ENCODE measurements at regions not wholly inside any gene's neighbourhood (a gene's known extent, or its start where the extent isn't known, plus 50 kb on each side); places are given as distances from the start of the nearest gene placed in this dataset.

GRCh38 chr13:84812789-84813188 is 930.5 kb upstream of the SLITRK1 start:
- Mint-ChIP-seq H3K36me3 (ENCODE audit: low read depth, unreplicated experiment) (no peaks in the 10 kb centered on the region), H3K4me1 (ENCODE audit: low read depth, unreplicated experiment) (peaks cover 7% of the 10 kb centered on the region), H3K27me3 (ENCODE audit: low read depth, unreplicated experiment) (no peaks in the 10 kb centered on the region), H3K27ac (ENCODE audit: unreplicated experiment) (no peak overlapping the region), H3K9me3 (ENCODE audit: unreplicated experiment) (no peaks in the 10 kb centered on the region), H3K4me3 (ENCODE audit: unreplicated experiment) (no peak overlapping the region)
- Histone ChIP-seq H3K4me2 (ENCODE audit: low read length) (no peak overlapping the region), H2AFZ (ENCODE audit: low read depth, low read length) (no peak overlapping the region), H3K27ac (ENCODE audit: low read depth, low read length) (no peak overlapping the region), H3K9ac (ENCODE audit: low read length) (no peak overlapping the region), H3K4me3 (ENCODE audit: insufficient read depth, low read depth, low read length) (no peak overlapping the region), H4K20me1 (ENCODE audit: insufficient read depth, low read length) (no peaks in the 10 kb centered on the region), H3K79me2 (ENCODE audit: insufficient read depth, low read length) (no peaks in the 10 kb centered on the region), H3K4me1 (ENCODE audit: insufficient read depth, low read length) (no peaks in the 10 kb centered on the region), H3K36me3 (ENCODE audit: insufficient read depth, low read length) (no peaks in the 10 kb centered on the region), H3K9me3 (ENCODE audit: insufficient read depth, low read depth, low read length) (no peaks in the 10 kb centered on the region), H3K27me3 (ENCODE audit: insufficient read depth, low read length) (no peaks in the 10 kb centered on the region)
- DNase-seq (ENCODE audit: low read depth) (no peak), FAIRE-seq (no peak)
- no peak for TF ChIP-seq CTCF (IDR thresholded peaks at IDR 0.05; ENCODE audit: insufficient read depth, low read depth, low read length)
- no peak for TF ChIP-seq EZH2 (IDR thresholded peaks at IDR 0.05; ENCODE audit: insufficient read depth, low read length)

GRCh38 chr13:84812078-84812477 is 929.8 kb upstream of the SLITRK1 start:
- no peak for TF ChIP-seq EZH2 (IDR thresholded peaks at IDR 0.05; ENCODE audit: insufficient read depth, low read length)
- TF ChIP-seq CTCF (IDR thresholded peaks at IDR 0.05; ENCODE audit: insufficient read depth, low read depth, low read length), result no peak
- Histone ChIP-seq H3K4me1 (ENCODE audit: insufficient read depth, low read length) (no peaks in the 10 kb centered on the region), H4K20me1 (ENCODE audit: insufficient read depth, low read length) (no peaks in the 10 kb centered on the region), H3K36me3 (ENCODE audit: insufficient read depth, low read length) (no peaks in the 10 kb centered on the region), H3K79me2 (ENCODE audit: insufficient read depth, low read length) (no peaks in the 10 kb centered on the region), H3K4me2 (ENCODE audit: low read length) (no peak overlapping the region), H3K27me3 (ENCODE audit: insufficient read depth, low read length) (no peaks in the 10 kb centered on the region), H3K9me3 (ENCODE audit: insufficient read depth, low read depth, low read length) (no peaks in the 10 kb centered on the region), H3K27ac (ENCODE audit: low read depth, low read length) (no peak overlapping the region), H2AFZ (ENCODE audit: low read depth, low read length) (no peak overlapping the region), H3K4me3 (ENCODE audit: insufficient read depth, low read depth, low read length) (no peak overlapping the region), H3K9ac (ENCODE audit: low read length) (no peak overlapping the region)
- DNase-seq (ENCODE audit: low read depth) (no peak), FAIRE-seq (no peak)
- Mint-ChIP-seq H3K36me3 (ENCODE audit: low read depth, unreplicated experiment) (no peaks in the 10 kb centered on the region), H3K27me3 (ENCODE audit: low read depth, unreplicated experiment) (no peaks in the 10 kb centered on the region), H3K9me3 (ENCODE audit: unreplicated experiment) (no peaks in the 10 kb centered on the region), H3K27ac (ENCODE audit: unreplicated experiment) (no peak overlapping the region), H3K4me1 (ENCODE audit: low read depth, unreplicated experiment) (peaks cover 7% of the 10 kb centered on the region), H3K4me3 (ENCODE audit: unreplicated experiment) (no peak overlapping the region)

GRCh38 chr13:84810781-84811180 is 928.5 kb upstream of the SLITRK1 start:
- TF ChIP-seq CTCF (IDR thresholded peaks at IDR 0.05; ENCODE audit: insufficient read depth, low read depth, low read length) (no peak), EZH2 (IDR thresholded peaks at IDR 0.05; ENCODE audit: insufficient read depth, low read length) (no peak)
- H3K9ac ChIP-seq (ENCODE audit: low read length), result no peak overlapping the region
- Mint-ChIP-seq H3K36me3 (ENCODE audit: low read depth, unreplicated experiment) (no peaks in the 10 kb centered on the region), H3K9me3 (ENCODE audit: unreplicated experiment) (no peaks in the 10 kb centered on the region), H3K27ac (ENCODE audit: unreplicated experiment) (no peak overlapping the region), H3K4me3 (ENCODE audit: unreplicated experiment) (no peak overlapping the region), H3K27me3 (ENCODE audit: low read depth, unreplicated experiment) (no peaks in the 10 kb centered on the region), H3K4me1 (ENCODE audit: low read depth, unreplicated experiment) (peaks cover 7% of the 10 kb centered on the region)
- FAIRE-seq, result no peak
- no peak overlapping the region for H2AFZ ChIP-seq (ENCODE audit: low read depth, low read length)
- no peaks in the 10 kb centered on the region for H3K4me1 ChIP-seq (ENCODE audit: insufficient read depth, low read length)
- H3K79me2 ChIP-seq (ENCODE audit: insufficient read depth, low read length), result no peaks in the 10 kb centered on the region
- no peaks in the 10 kb centered on the region for H3K27me3 ChIP-seq (ENCODE audit: insufficient read depth, low read length)
- H3K27ac ChIP-seq (ENCODE audit: low read depth, low read length), result no peak overlapping the region
- no peaks in the 10 kb centered on the region for H3K9me3 ChIP-seq (ENCODE audit: insufficient read depth, low read depth, low read length)
- H4K20me1 ChIP-seq (ENCODE audit: insufficient read depth, low read length), result no peaks in the 10 kb centered on the region
- no peak overlapping the region for H3K4me2 ChIP-seq (ENCODE audit: low read length)
- H3K36me3 ChIP-seq (ENCODE audit: insufficient read depth, low read length), result no peaks in the 10 kb centered on the region
- no peak for DNase-seq (ENCODE audit: low read depth)
- H3K4me3 ChIP-seq (ENCODE audit: insufficient read depth, low read depth, low read length), result no peak overlapping the region

Measured in astrocyte (in vitro differentiated cells and primary cell).